ENCODE measurements at regions not wholly inside any gene's neighbourhood (a gene's known extent, or its start where the extent isn't known, plus 50 kb on each side); places are given as distances from the start of the nearest gene placed in this dataset.
"Not testable (repeated sequence)": the region's sequence is repeated elsewhere in the genome, so short reads cannot be mapped to it uniquely, and the experiment has no call there.

- TF ChIP-seq ZNF142 (CRISPR knock-in tag; IDR thresholded peaks at IDR 0.05); ERF (CRISPR knock-in tag; IDR thresholded peaks at IDR 0.05); JUNB (CRISPR knock-in tag; IDR thresholded peaks at IDR 0.05; ENCODE audit: borderline replicate concordance); PAF1 (CRISPR knock-in tag; IDR thresholded peaks at IDR 0.05); ZSCAN30 (CRISPR knock-in tag; IDR thresholded peaks at IDR 0.05); TOE1 (CRISPR knock-in tag; IDR thresholded peaks at IDR 0.05); SIN3B (IDR thresholded peaks at IDR 0.05; ENCODE audit: low read length); POLR2A (IDR thresholded peaks at IDR 0.05; ENCODE audit: insufficient read depth in 1 of 2, low read depth in 2 of 2, low read length in 2 of 2): not testable (repeated sequence)
Measured at GRCh38 chr2:48206056-48206656, 108.3 kb upstream of the FOXN2 start.
